ENCODE measurements at regions not wholly inside any gene's neighbourhood (a gene's known extent, or its start where the extent isn't known, plus 50 kb on each side); places are given as distances from the start of the nearest gene placed in this dataset.

DNA sequence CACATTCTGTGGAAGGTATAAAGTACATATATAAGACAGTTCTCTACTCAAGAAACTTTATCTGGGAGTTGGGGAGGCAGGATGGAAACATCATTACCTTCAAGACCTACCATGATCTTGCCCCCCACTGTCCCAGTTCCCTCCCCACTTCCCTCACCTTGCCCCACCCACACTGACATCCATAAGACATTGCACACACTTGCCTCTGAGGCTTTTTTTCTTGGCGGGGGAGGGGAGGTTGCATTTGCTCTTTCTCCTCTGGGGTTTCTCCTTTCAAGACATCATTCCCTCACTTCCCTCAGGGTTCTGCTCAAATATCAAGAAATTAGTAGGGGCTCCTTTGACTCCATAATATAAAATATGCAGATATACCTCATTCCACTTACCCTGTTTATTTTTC is 276.0 kb downstream of the ARL4A start:
- TF ChIP-seq POLR2AphosphoS5 (IDR thresholded peaks at IDR 0.05) = no peak
- TF ChIP-seq CTCF (IDR thresholded peaks at IDR 0.05) = no peak
- no peak for TF ChIP-seq POLR2A (IDR thresholded peaks at IDR 0.05)
- no peak for TF ChIP-seq EP300 (IDR thresholded peaks at IDR 0.05)

Measured in suprapubic skin (tissue), 4 donors.